ENCODE measurements at regions not wholly inside any gene's neighbourhood (a gene's known extent, or its start where the extent isn't known, plus 50 kb on each side); places are given as distances from the start of the nearest gene placed in this dataset.

DNA sequence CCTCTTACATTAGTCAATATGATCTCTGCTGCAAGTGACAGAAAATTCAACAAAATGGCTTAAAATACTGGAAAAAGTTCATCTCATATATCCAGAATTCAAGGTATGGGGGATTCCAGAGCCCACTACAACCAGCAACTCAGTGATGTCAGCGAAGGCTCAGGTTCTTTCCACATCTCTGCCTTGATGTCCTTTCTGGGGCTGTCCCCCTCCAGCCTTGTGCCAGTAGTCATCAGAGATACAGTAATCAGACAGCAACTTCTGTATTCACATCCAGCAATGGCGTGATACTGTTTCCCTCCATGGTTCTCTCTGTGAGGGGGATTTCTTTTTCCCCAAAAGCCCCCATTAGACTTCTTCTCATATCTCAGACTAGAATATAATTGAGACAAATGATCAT is 103.4 kb upstream of the USP47 start:
- no peaks in the 10 kb centered on the region for H3K79me2 ChIP-seq (ENCODE audit: control insufficient read depth, insufficient read depth, low read length)
- intact Hi-C loops (cut with micrococcal nuclease): no loop called here
- no peak for ATAC-seq (ENCODE audit: low read depth)
- DNase-seq: no peak
- H3K36me3 ChIP-seq (replicated peaks in 1 of 2; ENCODE audit: control extremely low read depth in 1 of 2, control insufficient read depth in 1 of 2, extremely low read depth in 1 of 2, insufficient read depth in 2 of 2, low read length in 1 of 2): no peaks in the 10 kb centered on the region
- H4K20me1 ChIP-seq (ENCODE audit: control insufficient read depth, insufficient read depth, low read length, poor library complexity, severe bottlenecking): no peaks in the 10 kb centered on the region
- Mint-ChIP-seq H3K9me3 (ENCODE audit: insufficient read depth) (no peaks in the 10 kb centered on the region), H3K27me3 (peaks cover 37% of the 10 kb centered on the region), H3K27ac (no peak overlapping the region), H3K4me3 (no peak overlapping the region), H3K4me1 (no peaks in the 10 kb centered on the region)
- CTCF ChIA-PET: no interaction called here
- H3K27ac ChIP-seq (ENCODE audit: low read length in 2 of 2): no peak overlapping the region
- H3K4me3 ChIP-seq (ENCODE audit: control extremely low read depth in 1 of 5, extremely low read depth in 1 of 5, insufficient read depth in 1 of 5, low read depth in 2 of 5, low read length in 4 of 5): no peak overlapping the region
- no peak overlapping the region for H3K4me2 ChIP-seq (replicated peaks; ENCODE audit: low read depth, low read length, poor library complexity, severe bottlenecking)
- peaks cover 0 to 10% (median 0%) of the 10 kb centered on the region in 4 experiments for H3K27me3 ChIP-seq (replicated peaks in 1 of 4; ENCODE audit: control extremely low read depth in 1 of 4, control insufficient read depth in 3 of 4, insufficient read depth in 4 of 4, low read length in 3 of 4)
- H3K9me3 ChIP-seq (ENCODE audit: control extremely low read depth in 1 of 3, control insufficient read depth in 2 of 3, insufficient read depth in 1 of 3, low read length in 2 of 3): peaks cover 0 to 3% (median 0%) of the 10 kb centered on the region in 3 donors
- 57% methylated on average over 1 of the region's 2 CpGs for WGBS (ENCODE audit: insufficient coverage)
- no peaks in the 10 kb centered on the region for H3K4me1 ChIP-seq (ENCODE audit: control insufficient read depth in 2 of 2, insufficient read depth in 2 of 2, low read length in 2 of 2)
- POLR2A ChIA-PET: no interaction called here
- no peak overlapping the region for H2AFZ ChIP-seq (ENCODE audit: insufficient read depth, low read depth, low read length, poor library complexity, severe bottlenecking)
- H3K9ac ChIP-seq (ENCODE audit: low read length): no peak overlapping the region
- TF ChIP-seq EZH2 (IDR thresholded peaks at IDR 0.05; ENCODE audit: borderline replicate concordance, insufficient read depth, low read depth, low read length, poor library complexity, severe bottlenecking): no peak
- TF ChIP-seq, protein P1, sequence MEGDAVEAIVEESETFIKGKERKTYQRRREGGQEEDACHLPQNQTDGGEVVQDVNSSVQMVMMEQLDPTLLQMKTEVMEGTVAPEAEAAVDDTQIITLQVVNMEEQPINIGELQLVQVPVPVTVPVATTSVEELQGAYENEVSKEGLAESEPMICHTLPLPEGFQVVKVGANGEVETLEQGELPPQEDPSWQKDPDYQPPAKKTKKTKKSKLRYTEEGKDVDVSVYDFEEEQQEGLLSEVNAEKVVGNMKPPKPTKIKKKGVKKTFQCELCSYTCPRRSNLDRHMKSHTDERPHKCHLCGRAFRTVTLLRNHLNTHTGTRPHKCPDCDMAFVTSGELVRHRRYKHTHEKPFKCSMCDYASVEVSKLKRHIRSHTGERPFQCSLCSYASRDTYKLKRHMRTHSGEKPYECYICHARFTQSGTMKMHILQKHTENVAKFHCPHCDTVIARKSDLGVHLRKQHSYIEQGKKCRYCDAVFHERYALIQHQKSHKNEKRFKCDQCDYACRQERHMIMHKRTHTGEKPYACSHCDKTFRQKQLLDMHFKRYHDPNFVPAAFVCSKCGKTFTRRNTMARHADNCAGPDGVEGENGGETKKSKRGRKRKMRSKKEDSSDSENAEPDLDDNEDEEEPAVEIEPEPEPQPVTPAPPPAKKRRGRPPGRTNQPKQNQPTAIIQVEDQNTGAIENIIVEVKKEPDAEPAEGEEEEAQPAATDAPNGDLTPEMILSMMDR (IDR thresholded peaks at IDR 0.05): no peak

DNA sequence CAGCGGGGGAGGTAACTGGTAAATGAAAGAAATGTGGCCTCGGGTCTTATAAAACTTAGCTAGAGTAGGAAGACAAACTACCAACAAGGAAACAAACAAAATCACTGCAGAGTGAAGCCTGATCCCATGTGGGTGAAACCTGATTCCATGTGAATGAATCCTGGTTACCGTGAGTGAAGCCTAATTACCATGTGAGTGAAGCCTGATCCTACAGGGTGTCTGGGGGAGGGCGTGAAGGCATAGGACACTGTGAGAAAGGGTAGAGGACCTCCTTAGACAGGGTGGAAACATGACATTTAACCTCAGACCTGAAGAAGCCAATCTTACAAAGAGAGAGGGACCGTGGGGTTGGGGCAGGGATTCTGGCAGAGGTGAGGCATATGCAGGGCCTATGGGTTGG is 106.2 kb upstream of the USP47 start:
- no peaks in the 10 kb centered on the region for H3K9me3 Mint-ChIP-seq (ENCODE audit: insufficient read depth)
- peaks cover 34% of the 10 kb centered on the region for H3K27me3 Mint-ChIP-seq
- H3K27me3 ChIP-seq (replicated peaks in 1 of 4; ENCODE audit: control extremely low read depth in 1 of 4, control insufficient read depth in 3 of 4, insufficient read depth in 4 of 4, low read length in 3 of 4): peaks cover 0 to 10% (median 1%) of the 10 kb centered on the region in 4 experiments
- no peaks in the 10 kb centered on the region for H4K20me1 ChIP-seq (ENCODE audit: control insufficient read depth, insufficient read depth, low read length, poor library complexity, severe bottlenecking)
- ChIA-PET POLR2A (no interaction called here), CTCF (no interaction called here)
- ATAC-seq (ENCODE audit: low read depth) (no peak), DNase-seq (no peak)
- no peaks in the 10 kb centered on the region for H3K4me1 ChIP-seq (ENCODE audit: control insufficient read depth in 2 of 2, insufficient read depth in 2 of 2, low read length in 2 of 2)
- no peak overlapping the region for H3K9ac ChIP-seq (ENCODE audit: low read length)
- no peak overlapping the region for H3K4me3 Mint-ChIP-seq
- H3K36me3 ChIP-seq (replicated peaks in 1 of 2; ENCODE audit: control extremely low read depth in 1 of 2, control insufficient read depth in 1 of 2, extremely low read depth in 1 of 2, insufficient read depth in 2 of 2, low read length in 1 of 2): no peaks in the 10 kb centered on the region
- no peak overlapping the region for H3K27ac ChIP-seq (ENCODE audit: low read length in 2 of 2)
- intact Hi-C loops (cut with micrococcal nuclease): no loop called here
- no peaks in the 10 kb centered on the region for H3K4me1 Mint-ChIP-seq
- H2AFZ ChIP-seq (ENCODE audit: insufficient read depth, low read depth, low read length, poor library complexity, severe bottlenecking): no peak overlapping the region
- H3K27ac Mint-ChIP-seq: no peak overlapping the region
- no peak overlapping the region for H3K4me2 ChIP-seq (replicated peaks; ENCODE audit: low read depth, low read length, poor library complexity, severe bottlenecking)
- WGBS (ENCODE audit: insufficient coverage): 78% methylated on average over 2 of the region's 5 CpGs
- TF ChIP-seq EZH2 (IDR thresholded peaks at IDR 0.05; ENCODE audit: borderline replicate concordance, insufficient read depth, low read depth, low read length, poor library complexity, severe bottlenecking): no peak
- TF ChIP-seq, protein P1 (IDR thresholded peaks at IDR 0.05): no peak
- H3K4me3 ChIP-seq (ENCODE audit: control extremely low read depth in 1 of 5, extremely low read depth in 1 of 5, insufficient read depth in 1 of 5, low read depth in 2 of 5, low read length in 4 of 5): no peak overlapping the region
- H3K79me2 ChIP-seq (ENCODE audit: control insufficient read depth, insufficient read depth, low read length): no peaks in the 10 kb centered on the region
- peaks cover 0 to 3% (median 0%) of the 10 kb centered on the region in 3 donors for H3K9me3 ChIP-seq (ENCODE audit: control extremely low read depth in 1 of 3, control insufficient read depth in 2 of 3, insufficient read depth in 1 of 3, low read length in 2 of 3)

All from B cell (primary cell).